SK-MEL-5 (cell line): ENCODE measurements at regions not wholly inside any gene's neighbourhood (a gene's known extent, or its start where the extent isn't known, plus 50 kb on each side); places are given as distances from the start of the nearest gene placed in this dataset.
"Not testable (repeated sequence)": the region's sequence is repeated elsewhere in the genome, so short reads cannot be mapped to it uniquely, and the experiment has no call there.

ENCODE experiments used
- DNase-seq: peaks from one replicate; pipeline ENCODE4 v3.0.0-alpha.2; 2016; ENCODE audit warnings: low read depth, low spot score
- in situ Hi-C: cut with HindIII; loops from 2 replicates; pipeline ENCODE4 v1.10.0; 2016; ENCODE audit warnings: low sequenced_read_pairs, high pct_unique_total_duplicates, low pct_unique_long_range_greater_than_20kb

DNA sequence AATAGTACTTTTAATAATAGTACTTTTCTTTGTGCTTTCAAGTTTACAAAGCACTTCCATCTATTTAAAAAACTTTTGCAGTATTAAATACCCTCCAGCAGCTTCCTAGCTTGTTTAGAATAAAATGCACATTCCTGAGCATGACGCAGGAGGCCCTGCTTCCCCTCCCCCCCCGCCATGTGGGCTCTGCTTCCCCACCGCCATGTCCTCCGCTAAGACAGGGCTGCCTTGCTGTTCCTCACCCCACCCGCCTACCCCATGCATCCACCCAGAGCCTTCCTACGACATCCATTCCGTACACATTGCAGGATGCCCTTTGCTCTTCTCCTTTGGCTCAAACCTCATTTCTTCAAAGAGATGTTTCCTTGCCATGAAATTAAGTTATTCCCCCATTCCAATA lies 205.9 kb upstream of the MSX2 start:
- no peak for DNase-seq
- in situ Hi-C loops = no loop called here

DNA sequence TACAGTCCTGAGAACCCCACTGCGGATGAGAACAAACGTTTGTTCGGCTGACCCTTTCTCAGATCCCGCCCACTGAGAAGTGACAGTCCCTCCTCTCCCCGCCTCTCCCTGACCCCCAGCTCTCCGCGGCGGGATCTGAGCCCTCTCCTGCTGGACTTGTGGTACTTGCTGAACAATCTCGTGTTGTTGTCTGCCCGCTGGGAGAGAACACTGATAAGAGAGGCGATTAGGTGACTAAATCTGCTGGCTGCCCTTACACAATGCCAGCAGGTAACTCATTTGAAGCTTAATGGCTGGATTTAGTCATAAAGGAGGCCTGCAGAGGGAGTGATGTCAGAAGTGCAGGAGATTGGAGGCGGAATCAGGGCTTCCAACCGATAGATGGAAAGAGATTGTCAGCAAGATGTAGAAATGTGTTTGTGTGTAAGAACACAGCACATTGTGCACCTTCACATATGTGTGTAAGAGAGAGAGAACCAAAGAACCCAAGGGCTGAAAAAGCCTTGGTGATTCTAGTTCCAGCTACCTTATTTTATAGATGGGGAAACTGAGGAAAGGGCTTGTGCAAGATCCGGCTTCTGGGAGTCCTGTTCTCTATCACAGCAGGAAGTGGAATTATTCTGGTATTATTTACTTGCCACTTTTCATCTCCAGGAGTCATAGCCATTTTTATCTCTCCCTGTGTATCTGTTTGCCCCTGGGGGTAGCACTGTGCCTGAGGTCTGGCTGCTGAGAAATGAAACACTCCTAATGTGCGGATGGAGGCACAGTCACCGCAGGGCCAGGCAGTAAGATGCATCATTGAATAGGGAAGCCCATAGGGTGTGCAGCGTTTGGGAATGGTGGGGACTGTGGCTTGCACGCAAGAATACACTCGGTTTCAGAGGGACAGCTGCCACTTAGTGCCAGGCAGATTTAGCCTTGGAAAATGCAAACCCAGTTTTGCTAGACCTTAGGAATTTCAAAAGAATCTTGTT lies 203.7 kb upstream of the MSX2 start:
- in situ Hi-C loops = no loop called here
- DNase-seq = no peak

DNA sequence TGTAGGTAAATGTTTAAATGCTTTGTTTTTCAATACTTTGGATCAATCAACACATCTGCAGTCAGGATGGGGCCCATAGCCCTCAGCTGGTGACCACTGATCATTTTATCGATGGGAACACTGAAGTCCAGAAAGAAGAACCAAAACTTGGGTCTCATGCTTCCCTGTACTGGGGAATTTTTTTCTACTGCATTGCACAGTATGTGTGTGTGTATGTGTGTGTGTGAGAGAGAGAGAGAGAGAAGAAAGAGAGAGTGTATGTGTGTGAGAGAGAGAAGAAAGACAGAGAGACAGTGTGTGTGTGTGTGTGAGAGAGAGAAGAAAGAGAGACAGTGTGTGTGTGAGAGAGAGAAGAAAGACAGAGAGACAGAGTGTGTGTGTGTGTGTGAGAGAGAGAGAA lies 202.9 kb upstream of the MSX2 start:
- in situ Hi-C loops = no loop called here
- DNase-seq = no peak

DNA sequence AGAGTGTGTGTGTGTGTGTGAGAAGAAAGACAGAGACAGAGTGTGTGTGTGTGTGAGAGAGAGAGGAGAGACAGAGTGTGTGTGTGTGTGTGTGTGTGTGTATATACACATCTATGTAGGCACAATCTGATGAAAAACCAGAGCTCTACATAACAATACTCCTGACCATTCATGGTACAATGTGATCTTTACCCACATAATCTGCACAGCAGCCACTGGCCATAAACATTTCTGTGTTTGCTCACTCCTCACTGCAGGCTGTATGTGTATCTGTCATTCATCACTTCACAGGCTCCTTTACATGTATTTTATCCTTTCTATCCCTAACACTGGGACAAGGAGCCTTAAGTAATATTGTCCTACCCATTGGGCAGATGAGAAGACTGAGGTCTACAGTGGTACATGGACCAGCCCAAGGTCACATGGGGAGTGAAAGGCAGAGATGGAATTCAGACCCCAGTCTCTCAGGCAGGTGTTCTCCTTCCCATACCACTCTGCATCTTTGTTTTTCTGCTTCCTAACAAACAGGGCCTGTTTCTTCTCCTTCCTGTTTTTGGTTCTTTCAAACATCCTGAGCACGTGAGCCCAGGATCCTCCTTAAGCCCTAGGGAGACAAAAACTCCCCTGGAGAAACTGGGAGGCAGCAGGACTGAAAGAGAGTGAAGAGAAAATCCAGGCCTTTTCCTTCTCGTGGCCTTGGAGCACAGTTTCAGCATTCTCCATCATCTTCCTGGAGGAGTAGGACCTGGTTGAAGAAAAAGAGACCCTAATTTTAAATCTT lies 201.7 kb upstream of the MSX2 start:
- no peak for DNase-seq
- in situ Hi-C loops = no loop called here

DNA sequence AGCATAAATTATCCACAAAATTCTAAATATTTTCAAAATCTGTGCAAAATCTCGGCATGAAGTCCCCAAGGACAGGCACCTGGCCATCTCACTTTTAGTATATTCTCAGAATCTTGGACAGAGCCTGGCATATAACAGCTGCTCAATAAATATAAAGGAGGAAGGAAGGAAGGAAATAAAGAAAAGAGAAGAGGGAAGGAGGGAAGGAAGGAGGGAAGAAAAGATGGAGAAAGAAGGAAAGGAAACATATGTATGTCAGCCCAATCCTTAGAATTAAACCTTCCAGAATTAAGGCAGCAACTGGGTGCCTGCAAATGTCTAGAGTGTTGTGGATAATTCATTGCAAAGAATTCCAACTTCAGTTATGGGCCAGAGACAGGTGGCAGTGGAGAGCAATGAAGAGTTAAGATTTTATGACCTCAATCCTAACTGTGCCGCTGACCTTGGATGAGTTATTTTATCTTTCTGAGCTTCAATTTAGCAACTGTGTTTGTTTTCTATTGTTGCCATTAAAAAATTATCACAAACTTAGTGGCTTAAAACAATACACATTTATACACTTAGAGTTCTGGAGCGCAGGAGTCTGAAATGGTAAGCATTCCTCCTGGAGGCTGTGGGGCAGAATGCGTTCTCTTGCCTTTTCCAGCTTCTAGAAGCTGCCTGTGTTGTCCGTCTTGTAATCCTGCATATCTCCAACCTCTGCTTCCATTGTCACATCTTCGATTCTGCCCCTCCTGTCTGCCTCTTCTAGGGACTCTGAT lies 200.9 kb upstream of the MSX2 start:
- DNase-seq = peak; percentile 7
- in situ Hi-C loops = no loop called here

DNA sequence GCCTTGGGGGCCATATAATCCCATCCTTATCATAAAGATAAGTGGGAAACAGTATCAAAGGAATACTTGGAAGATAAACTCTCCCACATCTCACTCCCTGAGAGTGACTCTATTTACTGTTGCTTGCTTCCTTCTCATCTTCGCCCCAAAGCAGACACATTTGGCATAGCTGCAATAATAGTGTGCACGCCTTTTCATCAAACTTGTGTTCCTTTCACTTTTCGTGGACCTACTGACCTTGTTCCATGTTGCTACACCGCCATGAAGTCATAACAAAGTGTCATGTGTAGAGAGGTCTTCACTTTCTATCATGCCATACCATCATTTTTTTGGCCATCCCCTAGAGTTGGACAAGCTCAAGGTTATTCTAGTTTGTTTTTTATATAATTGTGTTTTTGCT lies 200.0 kb upstream of the MSX2 start:
- no peak for DNase-seq

DNA sequence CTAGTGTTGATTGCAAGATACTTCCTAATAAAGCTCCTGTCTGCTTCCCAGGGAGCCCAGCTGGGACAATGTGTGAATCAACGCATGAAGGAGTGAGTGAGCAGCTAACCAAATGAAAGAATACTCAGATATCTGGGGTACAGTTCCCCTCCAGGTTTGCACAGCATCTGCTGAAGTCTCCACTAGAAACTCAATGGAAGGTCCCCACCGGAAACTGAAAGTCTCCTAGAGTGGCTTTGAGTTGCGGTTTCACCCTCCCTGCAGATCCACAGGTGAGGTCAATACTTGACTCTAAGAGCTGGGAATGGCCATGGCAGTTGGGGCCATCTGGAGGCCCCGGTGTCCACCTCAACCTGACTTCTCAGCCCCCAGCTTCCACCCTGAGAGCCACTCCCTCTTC lies 198.2 kb upstream of the MSX2 start:
- DNase-seq = no peak
- in situ Hi-C loops = no loop called here

More for the DNA sequence above, 200.0 kb upstream of the MSX2 start:
- in situ Hi-C loops = no loop called here

DNA sequence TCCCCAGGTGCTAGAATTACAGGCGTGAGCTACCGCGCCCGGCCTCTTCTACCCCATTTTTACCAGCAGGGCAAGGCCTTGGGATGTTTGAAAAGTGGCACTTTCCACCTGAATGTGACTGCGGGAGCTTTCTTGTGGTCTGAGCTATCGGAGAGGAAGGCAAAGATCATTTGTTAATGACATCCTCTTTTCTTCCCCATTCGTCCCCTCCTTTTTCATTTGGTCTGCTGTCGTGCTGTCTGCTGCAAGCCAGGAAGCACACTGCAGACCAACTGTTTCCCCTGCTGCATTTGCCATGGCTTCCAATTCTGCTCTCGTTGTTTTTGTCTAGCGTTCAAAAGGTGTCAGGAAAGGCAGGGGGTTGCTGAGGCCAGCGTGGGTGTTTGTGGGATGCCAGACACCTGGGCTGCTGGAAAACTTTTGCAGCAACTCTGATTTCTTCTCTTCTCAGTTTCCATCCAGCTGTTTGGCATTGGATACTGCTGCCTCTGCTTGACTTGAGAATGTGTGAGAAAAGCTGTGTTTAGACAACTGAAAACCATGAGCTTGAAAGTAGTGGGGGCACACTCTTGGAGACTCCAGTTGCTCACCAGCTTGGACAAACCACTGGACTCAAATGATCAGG lies 196.4 kb upstream of the MSX2 start:
- no peak for DNase-seq
- in situ Hi-C loops = no loop called here

DNA sequence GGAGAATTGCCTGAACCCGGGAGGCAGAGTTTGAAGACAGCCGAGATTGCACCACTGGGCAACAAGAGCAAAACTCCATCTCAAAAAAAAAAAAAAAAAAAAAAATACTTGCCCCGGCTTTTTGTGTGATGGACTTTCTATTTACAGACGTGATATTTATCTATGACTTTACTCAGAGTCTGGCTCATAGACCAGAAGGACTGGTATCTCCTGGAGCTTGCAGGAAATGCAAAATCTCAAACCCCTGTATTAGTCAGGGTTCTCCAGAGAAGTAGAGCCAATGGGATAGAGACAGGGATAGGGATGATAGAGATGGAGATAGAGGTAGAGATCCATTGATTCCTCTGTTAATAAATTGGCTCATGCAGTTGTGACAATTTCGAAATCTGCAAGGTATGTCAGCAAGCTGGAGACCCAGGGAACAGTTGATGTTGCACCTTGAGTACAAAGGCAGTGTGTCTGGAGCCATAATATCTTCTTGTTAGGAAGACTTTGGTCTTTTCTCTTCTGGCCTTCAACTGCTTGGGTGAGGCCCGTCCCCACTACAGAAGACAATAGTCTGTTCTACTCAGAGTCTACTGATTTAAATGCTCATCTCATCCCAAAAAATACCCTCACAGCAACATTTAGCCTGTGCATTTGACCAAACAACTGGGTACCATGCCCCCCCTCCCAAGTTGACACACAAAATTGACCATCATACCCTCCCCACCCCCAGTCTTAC lies 195.4 kb upstream of the MSX2 start:
- no peak for DNase-seq
- in situ Hi-C loops = no loop called here

DNA sequence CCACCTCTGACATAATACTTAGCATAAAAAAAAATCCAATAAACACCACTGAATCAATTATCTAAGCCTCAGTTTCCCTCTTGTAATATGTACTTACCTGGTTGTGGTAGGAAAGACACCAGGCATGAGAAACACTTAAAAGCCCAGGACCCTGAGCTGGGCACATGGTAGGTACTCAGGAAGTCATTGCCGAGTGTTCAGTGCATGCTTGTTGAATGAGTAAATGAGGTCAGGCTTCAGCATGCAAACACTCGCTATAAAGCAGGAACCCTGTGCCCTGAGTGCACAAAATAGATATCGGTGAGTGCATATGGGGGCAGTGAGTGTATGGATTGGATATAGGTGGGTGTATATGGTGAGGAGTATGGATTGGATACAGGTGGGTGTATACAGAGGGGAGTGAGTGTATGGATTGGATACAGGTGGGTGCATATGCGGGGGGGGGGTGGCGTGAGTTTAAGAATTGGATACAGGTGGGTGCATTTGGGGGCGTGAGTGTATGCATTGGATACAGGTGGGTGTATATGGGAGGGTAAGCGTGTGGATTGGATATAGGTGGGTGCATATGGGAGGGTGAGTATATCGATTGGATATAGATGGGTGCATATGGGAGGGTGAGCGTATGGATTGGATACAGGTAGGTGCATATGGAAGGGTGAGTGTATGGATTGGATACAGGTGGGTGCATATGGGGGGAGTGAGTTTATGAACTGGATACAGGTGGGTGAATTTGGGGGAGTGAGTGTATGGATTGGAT lies 194.3 kb upstream of the MSX2 start:
- in situ Hi-C loops = no loop called here
- no peak for DNase-seq

DNA sequence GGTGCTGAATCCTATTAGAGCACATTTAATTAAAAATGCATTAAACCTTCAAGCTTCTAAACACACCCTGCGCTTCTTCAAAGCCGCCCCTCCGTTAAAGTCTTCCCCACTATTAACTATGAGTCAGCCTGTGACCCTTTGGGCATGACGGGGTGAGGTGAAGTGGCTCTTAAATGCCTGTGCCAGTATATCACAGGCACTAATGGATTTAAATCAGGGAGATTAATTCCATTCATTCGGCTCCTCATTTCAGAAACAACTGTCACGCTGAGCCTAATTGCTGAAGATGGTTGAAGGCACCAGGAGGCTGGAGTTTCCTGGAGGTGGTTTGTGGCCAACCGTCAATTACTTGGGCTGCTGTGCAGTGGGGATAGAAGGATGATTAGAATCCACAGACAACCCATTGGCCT lies 192.6 kb upstream of the MSX2 start:
- no peak for DNase-seq
- in situ Hi-C loops = no loop called here

DNA sequence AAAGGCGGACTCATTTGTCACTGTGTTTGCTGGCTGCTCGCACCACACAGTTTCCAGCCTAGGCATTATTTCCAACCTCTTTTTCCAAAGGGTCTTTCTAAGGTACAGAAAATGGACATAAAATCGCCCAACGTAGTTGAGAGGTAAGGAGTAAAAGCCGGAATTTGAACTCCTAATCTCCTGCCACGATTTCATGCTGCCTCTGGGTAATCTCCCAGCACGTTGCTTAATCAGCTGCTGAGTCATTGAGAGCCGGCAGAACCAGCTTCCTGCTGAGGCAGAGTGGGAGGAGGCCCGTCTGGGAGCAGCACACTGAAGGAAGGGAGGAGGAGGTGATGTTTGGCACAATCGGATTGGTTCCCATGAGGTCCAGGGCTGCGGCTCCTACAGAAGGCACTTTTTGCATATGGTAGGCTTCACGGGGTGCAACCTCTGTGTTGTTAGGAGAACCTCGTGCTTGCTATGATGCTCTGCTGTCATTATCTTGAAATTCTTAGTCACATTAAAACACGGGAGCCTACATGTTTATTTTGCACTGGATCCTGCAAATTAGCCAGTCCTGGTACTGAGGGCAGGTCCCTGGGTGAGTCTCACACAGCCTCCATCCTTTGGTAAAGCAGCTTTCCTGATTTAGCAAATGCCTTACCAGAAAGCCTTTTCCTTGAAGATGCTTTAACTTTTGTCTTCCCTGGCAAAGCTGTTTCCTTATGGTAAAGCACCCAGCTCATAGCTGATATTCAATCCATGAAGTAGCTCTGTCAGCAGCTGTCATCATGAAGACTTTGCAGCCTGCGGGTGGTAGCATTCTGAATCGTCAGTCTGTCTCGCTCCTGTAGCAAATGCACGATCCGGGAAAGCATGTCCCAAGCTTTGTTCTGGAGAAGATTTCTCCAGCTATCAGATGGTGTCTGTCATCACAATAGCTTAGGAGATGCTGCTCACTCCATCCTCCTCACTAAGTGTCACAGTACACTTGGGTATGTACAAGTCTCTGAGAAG lies 191.6 kb upstream of the MSX2 start:
- in situ Hi-C loops = no loop called here
- peak; percentile 69 for DNase-seq

DNA sequence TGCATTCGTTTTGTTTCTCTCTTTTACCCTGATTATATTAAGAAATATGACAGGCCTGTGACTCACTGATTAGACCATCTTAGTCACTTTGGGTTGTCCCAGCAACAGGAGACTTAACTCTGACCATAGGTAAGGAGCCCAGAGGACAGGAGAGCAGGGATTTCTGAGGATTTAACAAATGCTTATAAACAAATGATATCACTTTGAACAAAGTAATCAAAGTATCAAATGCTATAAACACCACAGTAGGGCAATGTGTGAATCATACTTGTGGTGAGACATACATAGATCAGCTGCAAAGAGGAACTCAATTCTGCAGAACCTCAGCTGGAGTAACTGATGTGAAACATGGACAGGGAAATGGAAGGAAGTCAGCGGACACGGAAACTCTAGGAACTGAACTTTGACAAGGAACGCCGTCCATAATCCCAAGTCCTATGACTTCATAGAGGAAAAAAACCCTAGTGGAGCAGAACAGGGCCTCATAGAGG lies 190.6 kb upstream of the MSX2 start:
- in situ Hi-C loops = no loop called here
- DNase-seq = no peak

DNA sequence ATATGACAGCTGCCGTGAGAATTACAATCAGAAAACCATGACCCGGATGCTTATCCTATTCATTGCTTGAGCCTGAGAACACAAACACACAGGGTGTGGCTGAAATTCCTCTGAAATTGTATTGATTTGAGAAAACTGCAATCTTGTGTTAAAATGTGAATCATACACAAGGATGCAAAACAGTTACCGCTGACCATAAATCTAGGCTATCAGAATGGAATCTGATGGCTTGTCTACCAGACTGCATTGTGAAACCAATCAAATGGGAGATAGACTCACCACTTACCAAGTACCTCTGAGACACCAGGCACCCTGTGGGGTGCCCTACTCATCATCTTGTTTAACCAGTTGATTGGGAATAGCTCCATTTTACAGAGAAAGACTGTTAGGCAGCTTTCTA lies 188.7 kb upstream of the MSX2 start:
- in situ Hi-C loops = no loop called here
- no peak for DNase-seq

DNA sequence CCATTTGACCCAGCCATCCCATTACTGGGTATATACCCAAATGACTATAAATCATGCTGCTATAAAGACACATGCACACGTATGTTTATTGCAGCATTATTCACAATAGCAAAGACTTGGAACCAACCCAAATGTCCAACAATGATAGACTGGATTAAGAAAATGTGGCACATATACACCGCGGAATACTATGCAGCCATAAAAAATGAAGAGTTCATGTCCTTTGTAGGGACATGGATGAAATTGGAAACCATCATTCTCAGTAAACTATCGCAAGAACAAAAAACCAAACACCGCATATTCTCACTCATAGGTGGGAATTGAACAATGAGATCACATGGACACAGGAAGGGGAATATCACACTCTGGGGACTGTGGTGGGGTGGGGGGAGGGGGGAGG lies 184.6 kb upstream of the MSX2 start:
- DNase-seq, in situ Hi-C loops: not testable (repeated sequence)
